Fibroblast of skin of right biceps (primary cell): ENCODE measurements at regions not wholly inside any gene's neighbourhood (a gene's known extent, or its start where the extent isn't known, plus 50 kb on each side); places are given as distances from the start of the nearest gene placed in this dataset.

Source experiments
- DNase-seq: peaks from one replicate; pipeline ENCODE4 v3.0.0-alpha.2; 2013

GRCh38 chr4:129350834-129351721 lies 255.1 kb downstream of the C4orf33 start:
- no peak for DNase-seq

GRCh38 chr4:129352480-129352879 lies 256.5 kb downstream of the C4orf33 start:
- no peak for DNase-seq

- no peak for DNase-seq
These were observed 257.5 kb downstream of the C4orf33 start for GRCh38 chr4:129353490-129353889.

GRCh38 chr4:129355031-129355430 lies 259.1 kb downstream of the C4orf33 start:
- peak; percentile 3 for DNase-seq

- DNase-seq: peak; percentile 42
These were observed 259.6 kb downstream of the C4orf33 start for GRCh38 chr4:129355516-129355915.

GRCh38 chr4:129358571-129358970 lies 262.6 kb downstream of the C4orf33 start:
- DNase-seq: peak; percentile 70

- no peak for DNase-seq
These were observed 263.5 kb downstream of the C4orf33 start for GRCh38 chr4:129359461-129359860.

- peak; percentile 64 for DNase-seq
These were observed 266.8 kb downstream of the C4orf33 start for GRCh38 chr4:129362691-129363274.

DNA sequence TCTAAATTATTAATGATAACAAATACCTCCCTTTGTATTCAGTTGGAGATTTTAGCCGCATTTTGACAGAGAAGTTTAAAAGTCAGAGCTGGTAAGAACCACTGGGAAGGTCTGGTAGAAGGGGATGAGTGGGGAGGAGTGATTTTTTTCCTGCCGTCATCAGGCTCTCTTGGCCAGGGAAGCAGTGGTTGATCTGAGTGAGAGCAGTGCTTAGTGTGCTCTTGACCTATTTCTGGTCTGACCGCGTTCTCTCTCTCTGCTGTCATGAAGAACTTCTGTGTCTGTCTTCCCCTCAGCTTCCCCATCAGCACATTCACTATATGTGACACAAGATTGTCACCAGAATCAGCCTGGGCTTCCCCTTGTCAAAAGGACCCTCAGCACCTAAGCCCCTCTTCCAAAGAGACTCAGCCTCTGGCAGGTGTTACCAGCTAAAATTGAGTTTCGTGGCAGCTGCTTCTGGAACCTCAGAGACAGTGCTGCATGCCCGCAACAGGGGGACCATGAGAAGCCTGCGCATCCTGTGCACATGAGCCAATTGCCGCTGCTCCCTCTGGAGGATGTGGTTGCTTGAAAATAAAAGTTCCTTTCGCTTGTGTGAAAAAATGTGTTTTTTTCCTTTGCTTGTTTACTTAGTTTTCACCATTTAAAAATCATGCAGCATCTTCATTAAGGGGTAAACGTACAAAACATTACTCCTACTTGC lies 268.9 kb downstream of the C4orf33 start:
- no peak for DNase-seq

DNA sequence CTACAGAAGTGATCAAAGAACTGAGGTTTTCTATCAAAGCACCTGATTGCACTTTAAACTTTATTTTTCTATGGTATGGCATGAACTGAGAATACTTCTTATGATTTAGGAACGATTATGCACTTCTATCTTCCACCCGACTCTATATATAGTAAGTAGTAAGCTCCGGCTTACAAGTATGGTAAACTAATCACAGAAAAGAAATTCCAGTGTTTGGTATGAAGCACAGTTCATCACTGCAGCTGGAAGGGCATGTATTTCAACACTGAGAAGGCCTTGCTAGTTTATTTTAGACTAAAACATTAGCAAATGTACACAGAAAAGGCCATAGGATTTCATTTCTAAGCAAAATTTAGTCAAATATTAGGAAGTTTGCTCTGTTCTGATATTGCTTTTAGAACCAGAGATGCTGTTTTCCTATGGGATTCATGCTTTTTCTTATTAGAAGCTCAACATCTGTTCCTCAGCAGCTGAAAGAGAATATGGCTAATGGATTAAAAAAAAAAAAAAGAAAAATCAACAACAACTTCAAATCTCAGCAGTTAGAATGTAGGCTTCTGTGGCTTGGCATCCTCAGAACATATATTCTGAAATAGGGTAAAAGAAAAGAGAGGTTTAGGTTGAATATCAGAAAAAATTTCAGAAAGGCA lies 273.5 kb downstream of the C4orf33 start:
- DNase-seq: no peak

GRCh38 chr4:129371065-129371464 lies 275.1 kb downstream of the C4orf33 start:
- no peak for DNase-seq

GRCh38 chr4:129371926-129372325 lies 276.0 kb downstream of the C4orf33 start:
- peak; percentile 6 for DNase-seq

- DNase-seq: peak; percentile 35
These were observed 281.3 kb downstream of the C4orf33 start for GRCh38 chr4:129377131-129377845.

GRCh38 chr4:129378364-129378763 lies 282.4 kb downstream of the C4orf33 start:
- no peak for DNase-seq

- no peak for DNase-seq
These were observed 283.5 kb downstream of the C4orf33 start for GRCh38 chr4:129379429-129379828.

- no peak for DNase-seq
These were observed 289.0 kb downstream of the C4orf33 start for GRCh38 chr4:129384974-129385373.

DNA sequence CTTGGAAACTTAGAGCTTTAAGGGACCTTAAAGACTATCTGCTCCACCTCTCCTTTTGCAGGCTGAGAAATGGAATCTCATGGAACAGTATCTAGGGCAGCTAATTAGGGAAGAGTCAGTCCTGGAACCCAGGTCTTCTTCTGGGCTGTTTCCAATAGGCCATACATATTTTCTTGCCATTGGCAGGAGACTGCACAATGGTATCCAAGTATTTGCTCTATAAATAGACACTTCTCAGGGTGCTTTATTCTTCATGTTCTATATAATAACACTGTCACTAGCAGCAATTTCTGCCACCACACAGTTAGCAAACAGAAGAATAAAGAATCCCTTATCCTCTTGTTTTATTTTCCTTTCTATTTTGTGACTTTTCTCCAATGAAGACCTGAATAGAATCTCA lies 291.7 kb downstream of the C4orf33 start:
- no peak for DNase-seq

DNA sequence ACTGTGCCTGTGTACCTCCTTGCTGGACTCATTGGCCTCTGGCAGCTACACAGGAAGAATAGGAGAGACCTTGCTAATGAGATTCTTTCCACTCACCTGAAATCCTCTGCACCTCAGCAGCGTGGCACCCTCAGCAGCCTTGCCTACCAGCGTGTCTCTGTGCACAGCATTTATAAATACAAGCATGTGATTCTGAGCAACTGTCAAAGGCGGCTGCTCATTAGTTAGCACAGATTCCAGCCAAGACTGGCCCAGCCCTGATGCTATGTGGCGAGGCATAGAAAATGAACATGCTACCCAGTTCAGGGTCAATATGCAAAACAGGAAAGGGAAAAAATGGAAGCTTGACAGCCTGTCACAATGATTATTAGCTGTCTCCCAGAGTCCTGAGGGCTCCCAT lies 298.0 kb downstream of the C4orf33 start:
- no peak for DNase-seq

- no peak for DNase-seq
These were observed 298.7 kb downstream of the C4orf33 start for GRCh38 chr4:129394635-129395034.

GRCh38 chr4:129403848-129404247 lies 307.9 kb downstream of the C4orf33 start:
- DNase-seq: no peak

DNA sequence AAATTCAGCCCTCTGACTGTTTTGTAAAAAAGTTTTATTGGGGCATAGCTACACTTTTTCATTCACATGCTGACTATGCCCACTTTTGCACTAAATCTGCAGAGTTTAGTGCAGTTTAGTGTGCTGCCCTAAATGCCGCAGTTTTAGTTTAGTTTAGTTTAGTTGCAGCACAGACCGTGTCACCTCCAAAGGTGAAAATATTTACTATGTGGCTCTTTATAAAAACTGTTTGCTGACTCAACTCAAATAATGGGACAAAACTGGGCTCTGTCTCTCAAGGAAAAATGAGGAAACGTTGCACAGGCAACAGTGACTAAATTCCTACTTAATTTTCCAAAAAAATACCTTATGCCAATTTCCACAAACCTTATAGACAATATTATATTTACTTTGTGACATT lies 314.2 kb downstream of the C4orf33 start:
- DNase-seq: no peak

DNA sequence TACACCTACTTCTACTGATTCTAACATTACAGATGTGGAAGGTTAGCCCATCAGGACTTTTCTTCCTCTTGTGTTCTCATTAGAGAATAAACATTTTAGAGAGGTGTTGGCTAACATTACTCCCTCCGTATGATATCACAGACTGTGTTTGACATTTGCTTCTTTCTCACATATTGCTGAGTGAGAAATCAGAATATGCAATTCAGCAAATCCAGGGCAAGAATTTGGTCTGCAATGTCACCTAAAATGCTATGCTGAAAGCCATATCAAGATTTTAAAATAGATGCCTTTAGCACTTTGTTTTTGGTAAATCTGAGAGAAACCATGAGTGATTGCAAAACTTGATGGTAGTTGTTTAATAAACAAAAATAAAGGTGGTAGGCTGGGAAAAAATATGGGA lies 319.1 kb downstream of the C4orf33 start:
- DNase-seq: no peak

GRCh38 chr4:129420637-129421036 lies 324.7 kb downstream of the C4orf33 start:
- no peak for DNase-seq
